ENCODE measurements at regions not wholly inside any gene's neighbourhood (a gene's known extent, or its start where the extent isn't known, plus 50 kb on each side); places are given as distances from the start of the nearest gene placed in this dataset.
A peak's percentile ranks its signal among the peaks of the same experiment; 100 is the strongest.

DNA sequence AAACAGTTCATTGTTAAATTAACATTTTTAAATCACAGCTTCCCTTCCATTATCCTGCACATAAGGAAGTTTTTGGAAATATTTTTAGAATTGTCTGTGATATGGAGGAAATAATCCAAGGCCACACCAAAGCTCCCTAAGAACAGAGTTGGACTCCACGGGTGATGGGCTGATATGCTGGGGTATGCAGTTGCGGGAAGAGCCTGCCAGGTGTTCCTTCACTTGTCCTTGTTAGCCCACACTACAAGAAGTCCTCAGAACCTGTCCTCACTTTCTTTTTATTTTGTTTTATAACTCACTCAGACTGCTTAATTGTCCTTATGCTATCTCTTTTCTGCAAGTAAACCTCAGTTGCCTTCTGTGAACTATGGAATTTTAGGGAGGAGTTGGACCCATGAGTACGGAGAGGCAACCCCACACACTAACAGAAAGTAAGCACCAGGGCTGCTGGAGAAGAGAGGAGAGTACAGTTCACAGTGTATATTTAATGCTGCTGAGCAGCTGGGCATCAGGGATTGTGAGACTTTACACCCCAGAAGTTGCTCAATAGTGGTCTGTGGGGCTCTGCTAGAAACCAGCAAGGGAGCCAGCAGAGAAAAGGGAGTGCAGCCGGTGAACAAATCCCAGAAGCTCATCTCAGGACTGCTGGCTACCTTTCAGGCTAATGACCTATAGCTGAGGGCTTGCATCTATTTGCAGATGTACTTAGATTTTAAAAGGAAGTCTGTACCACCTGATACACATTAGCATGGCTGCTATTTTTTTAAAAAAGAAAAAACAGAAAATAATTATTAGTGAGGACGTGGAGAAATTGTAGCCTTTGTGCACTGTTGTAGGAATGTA is 64.6 kb upstream of the FOXN2 start:
- peak in 1 of 2 donors; percentile 18 for DNase-seq
- H3K4me1 ChIP-seq = peaks cover 8 to 30% (median 17%) of the 10 kb centered on the region in 4 donors
- H3K9me3 ChIP-seq = no peaks in the 10 kb centered on the region
- intact Hi-C loops (cut with DNase I; ENCODE audit: low total_unique reads) = no loop called here
- peak overlapping the region in 3 of 5 donors; percentile 15 to 56 (median 53) for H3K27ac ChIP-seq
- H3K27me3 ChIP-seq = no peaks in the 10 kb centered on the region
- 37 to 62% (median 49%) methylated on average over 5 of the region's 5 CpGs for WGBS, 5 donors
- no peak overlapping the region for H3K4me3 ChIP-seq
- TF ChIP-seq POLR2AphosphoS5 (IDR thresholded peaks at IDR 0.05) = no peak
- TF ChIP-seq POLR2A (IDR thresholded peaks at IDR 0.05) = no peak
- no peak for TF ChIP-seq CTCF (IDR thresholded peaks at IDR 0.05)
- no peak for TF ChIP-seq EP300 (IDR thresholded peaks at IDR 0.05)
- H3K36me3 ChIP-seq = no peaks in the 10 kb centered on the region

GRCh38 chr2:48250474-48250844 is 64.0 kb upstream of the FOXN2 start:
- H3K4me1 ChIP-seq = peaks cover 8 to 30% (median 17%) of the 10 kb centered on the region in 4 donors
- intact Hi-C loops (cut with DNase I; ENCODE audit: low total_unique reads) = no loop called here
- no peaks in the 10 kb centered on the region for H3K9me3 ChIP-seq
- peak overlapping the region in 1 of 5 donors; percentile 8 for H3K27ac ChIP-seq
- 90 to 96% (median 95%) methylated on average over 4 of the region's 4 CpGs for WGBS, 5 donors
- no peaks in the 10 kb centered on the region for H3K27me3 ChIP-seq
- H3K36me3 ChIP-seq = no peaks in the 10 kb centered on the region
- H3K4me3 ChIP-seq = no peak overlapping the region
- TF ChIP-seq POLR2AphosphoS5 (IDR thresholded peaks at IDR 0.05) = no peak
- TF ChIP-seq POLR2A (IDR thresholded peaks at IDR 0.05) = no peak
- no peak for TF ChIP-seq EP300 (IDR thresholded peaks at IDR 0.05)
- no peak for TF ChIP-seq CTCF (IDR thresholded peaks at IDR 0.05)
- no peak for DNase-seq

DNA sequence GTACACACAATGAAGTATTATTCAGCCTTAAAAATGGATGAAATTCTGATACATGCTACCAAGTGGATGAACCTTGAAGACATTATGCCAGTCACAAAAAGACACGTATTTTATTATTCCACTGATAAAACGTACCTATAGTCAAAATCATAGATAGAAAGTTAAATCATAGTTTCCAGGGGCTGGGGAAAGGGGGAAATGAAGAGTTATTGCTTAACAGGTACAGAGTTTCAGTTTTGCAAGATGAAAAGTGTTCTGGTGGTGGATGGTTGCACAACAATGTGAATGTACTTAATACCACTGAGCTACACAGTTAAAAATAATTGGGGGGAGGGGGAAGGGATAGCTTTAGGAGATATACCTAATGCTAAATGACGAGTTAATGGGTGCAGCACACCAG is 63.5 kb upstream of the FOXN2 start:
- no peaks in the 10 kb centered on the region for H3K9me3 ChIP-seq
- intact Hi-C loops (cut with DNase I; ENCODE audit: low total_unique reads) = no loop called here
- WGBS, 5 donors = 73 to 83% (median 82%) methylated on average over 3 of the region's 3 CpGs
- H3K36me3 ChIP-seq = no peaks in the 10 kb centered on the region
- H3K4me3 ChIP-seq = no peak overlapping the region
- H3K4me1 ChIP-seq = peaks cover 8 to 30% (median 17%) of the 10 kb centered on the region in 4 donors
- TF ChIP-seq POLR2A (IDR thresholded peaks at IDR 0.05) (no peak), CTCF (IDR thresholded peaks at IDR 0.05) (no peak), EP300 (IDR thresholded peaks at IDR 0.05) (no peak), POLR2AphosphoS5 (IDR thresholded peaks at IDR 0.05) (no peak)
- no peak for DNase-seq
- no peaks in the 10 kb centered on the region for H3K27me3 ChIP-seq
- H3K27ac ChIP-seq = peak overlapping the region in 1 of 5 donors; percentile 8

DNA sequence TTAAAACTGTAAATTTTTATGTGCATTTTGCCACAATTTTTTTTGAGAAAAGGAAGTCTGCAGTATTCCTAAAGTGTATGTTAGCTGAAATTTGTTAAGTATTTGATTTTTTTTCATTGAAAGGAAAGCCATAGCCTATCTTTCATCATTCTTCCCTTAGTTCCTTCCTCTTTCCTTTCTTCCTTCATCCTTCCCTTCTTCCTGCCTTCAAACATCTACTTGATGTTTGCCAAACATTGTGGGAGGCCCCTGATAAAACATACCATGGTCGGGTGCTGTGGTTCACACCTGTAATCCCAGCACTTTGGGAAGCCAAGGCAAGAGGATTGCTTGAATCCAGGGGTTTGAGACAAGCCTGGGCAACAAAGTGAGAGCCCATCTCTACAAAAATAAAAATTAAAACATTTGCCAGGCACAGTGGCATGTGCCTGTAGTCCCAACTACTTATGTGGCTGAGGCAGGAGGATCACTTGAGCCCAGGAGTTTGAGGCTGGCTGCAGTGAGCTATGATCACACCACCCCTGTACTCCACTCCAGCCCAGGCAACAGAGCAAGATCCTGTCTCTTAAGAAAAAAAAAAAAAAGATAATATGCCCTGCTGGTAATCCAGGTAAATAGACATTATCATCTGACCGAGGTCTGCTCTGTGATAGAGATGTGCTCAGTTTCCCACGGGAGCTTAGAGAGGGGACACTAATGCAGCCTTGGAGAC is 62.9 kb upstream of the FOXN2 start:
- Histone ChIP-seq H3K9me3 (no peaks in the 10 kb centered on the region), H3K4me1 (peaks cover 8 to 30% (median 17%) of the 10 kb centered on the region in 4 donors), H3K27ac (peak overlapping the region in 1 of 5 donors; percentile 54), H3K36me3 (no peaks in the 10 kb centered on the region), H3K27me3 (no peaks in the 10 kb centered on the region), H3K4me3 (no peak overlapping the region)
- intact Hi-C loops (cut with DNase I; ENCODE audit: low total_unique reads) = no loop called here
- no peak for DNase-seq
- TF ChIP-seq EP300 (IDR thresholded peaks at IDR 0.05) = no peak
- no peak for TF ChIP-seq POLR2AphosphoS5 (IDR thresholded peaks at IDR 0.05)
- TF ChIP-seq CTCF (IDR thresholded peaks at IDR 0.05) = no peak
- TF ChIP-seq POLR2A (IDR thresholded peaks at IDR 0.05) = no peak
- 55 to 71% (median 59%) methylated on average over 3 of the region's 3 CpGs for WGBS, 5 donors

Measured in stomach (tissue), 8 donors.